HG03439 (cell line): ENCODE measurements at regions not wholly inside any gene's neighbourhood (a gene's known extent, or its start where the extent isn't known, plus 50 kb on each side); places are given as distances from the start of the nearest gene placed in this dataset.

ENCODE experiments used
- ATAC-seq: cut with Tn5 transposase; IDR thresholded peaks from one replicate; pipeline ENCODE4 v1.9.1; 2021; ENCODE audit warnings: mild to moderate bottlenecking, moderate library complexity; ENCODE audit not compliant: unreplicated experiment

- no peak for ATAC-seq
These were observed 347.7 kb upstream of the TGFBR2 start for GRCh38 chr3:30258426-30259392.

GRCh38 chr3:30259730-30260129 lies 346.7 kb upstream of the TGFBR2 start:
- no peak for ATAC-seq

- no peak for ATAC-seq
These were observed 345.6 kb upstream of the TGFBR2 start for GRCh38 chr3:30260762-30261161.

GRCh38 chr3:30263238-30263924 lies 343.0 kb upstream of the TGFBR2 start:
- ATAC-seq = no peak

GRCh38 chr3:30263925-30264313 lies 342.5 kb upstream of the TGFBR2 start:
- no peak for ATAC-seq

- ATAC-seq = no peak
These were observed 339.9 kb upstream of the TGFBR2 start for GRCh38 chr3:30266524-30266923.

- no peak for ATAC-seq
These were observed 338.1 kb upstream of the TGFBR2 start for GRCh38 chr3:30268288-30268687.

GRCh38 chr3:30269751-30270445 lies 336.5 kb upstream of the TGFBR2 start:
- ATAC-seq = no peak

- no peak for ATAC-seq
These were observed 334.6 kb upstream of the TGFBR2 start for GRCh38 chr3:30271781-30272180.

GRCh38 chr3:30273304-30274072 lies 332.9 kb upstream of the TGFBR2 start:
- ATAC-seq = no peak

- no peak for ATAC-seq
These were observed 328.9 kb upstream of the TGFBR2 start for GRCh38 chr3:30277494-30277893.

GRCh38 chr3:30281526-30281925 lies 324.9 kb upstream of the TGFBR2 start:
- ATAC-seq = no peak

GRCh38 chr3:30282154-30282696 lies 324.2 kb upstream of the TGFBR2 start:
- ATAC-seq = no peak

- no peak for ATAC-seq
These were observed 321.0 kb upstream of the TGFBR2 start for GRCh38 chr3:30285188-30286006.

- no peak for ATAC-seq
These were observed 320.3 kb upstream of the TGFBR2 start for GRCh38 chr3:30286007-30286669.

- no peak for ATAC-seq
These were observed 319.6 kb upstream of the TGFBR2 start for GRCh38 chr3:30286811-30287210.

- ATAC-seq = no peak
These were observed 317.6 kb upstream of the TGFBR2 start for GRCh38 chr3:30288830-30289229.

- no peak for ATAC-seq
These were observed 317.1 kb upstream of the TGFBR2 start for GRCh38 chr3:30289324-30289723.

GRCh38 chr3:30289766-30290165 lies 316.6 kb upstream of the TGFBR2 start:
- no peak for ATAC-seq
